ENCODE measurements at regions not wholly inside any gene's neighbourhood (a gene's known extent, or its start where the extent isn't known, plus 50 kb on each side); places are given as distances from the start of the nearest gene placed in this dataset.

GRCh38 chr7:17552373-17552772 lies 253.9 kb downstream of the AHR start:
- DNase-seq: no peak
- Mint-ChIP-seq H3K4me1 (ENCODE audit: low read depth in 2 of 2) (no peaks in the 10 kb centered on the region), H3K9me3 (no peaks in the 10 kb centered on the region), H3K4me3 (no peak overlapping the region), H3K36me3 (ENCODE audit: insufficient read depth) (no peaks in the 10 kb centered on the region), H3K27me3 (peaks cover 11 to 15% of the 10 kb centered on the region in 2 donors), H3K27ac (no peak overlapping the region)
- no peak for ATAC-seq (replicated peaks)

DNA sequence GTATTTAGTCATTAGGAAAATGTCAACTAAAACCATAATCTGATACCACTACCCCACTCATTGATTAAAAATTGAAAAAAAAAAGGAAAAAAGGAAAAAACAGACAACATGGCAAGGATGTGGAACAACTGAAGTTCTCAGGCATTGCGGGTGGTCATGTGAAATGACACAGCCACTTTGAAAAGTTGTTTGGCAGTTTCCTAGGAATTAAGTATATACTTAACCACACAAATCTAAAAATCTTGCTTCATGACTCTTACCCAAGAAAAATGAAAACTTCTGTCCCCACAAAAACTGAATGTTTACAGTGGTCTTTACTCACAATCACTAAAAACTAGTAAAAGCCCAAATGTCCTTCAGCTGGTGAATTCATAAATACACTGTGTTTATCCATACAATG lies 254.5 kb downstream of the AHR start:
- Mint-ChIP-seq H3K4me1 (ENCODE audit: low read depth in 2 of 2) (no peaks in the 10 kb centered on the region), H3K27me3 (peaks cover 5 to 9% of the 10 kb centered on the region in 2 donors), H3K36me3 (ENCODE audit: insufficient read depth) (no peaks in the 10 kb centered on the region), H3K27ac (no peak overlapping the region), H3K4me3 (no peak overlapping the region), H3K9me3 (no peaks in the 10 kb centered on the region)
- DNase-seq (no peak), ATAC-seq (replicated peaks) (no peak)

DNA sequence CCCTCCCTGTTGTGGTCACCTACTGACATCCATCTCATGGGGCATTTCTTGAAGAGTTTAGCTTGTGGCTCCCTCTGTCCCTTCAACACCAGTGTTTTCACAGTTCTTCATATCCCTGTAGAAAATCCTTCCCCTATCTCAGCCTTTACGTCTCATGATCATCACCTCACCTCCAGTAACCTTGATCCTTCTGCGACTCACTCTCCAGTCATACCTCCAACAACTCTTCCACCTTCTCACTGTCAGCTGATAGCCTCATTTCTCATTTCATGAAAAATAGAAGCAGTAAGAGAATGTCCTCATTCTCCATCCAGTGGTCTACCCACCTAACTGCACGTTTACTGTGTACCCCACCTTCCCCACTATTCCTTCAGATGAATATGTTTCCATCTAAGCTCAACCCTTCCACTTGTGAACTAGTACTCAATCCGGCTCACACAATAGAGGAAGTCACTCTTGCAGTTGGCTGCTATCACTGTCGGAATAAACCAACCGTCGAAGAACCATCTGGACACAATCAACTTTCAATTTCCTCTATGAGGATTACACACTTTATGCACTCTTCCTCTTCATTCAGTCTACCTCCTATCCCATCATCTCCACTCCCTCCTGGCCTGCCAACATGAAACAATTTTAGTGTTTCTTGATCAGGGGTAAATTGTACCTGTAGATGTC lies 256.0 kb downstream of the AHR start:
- H3K27ac Mint-ChIP-seq: no peak overlapping the region
- no peak overlapping the region for H3K4me3 Mint-ChIP-seq
- no peak for ATAC-seq (replicated peaks)
- H3K36me3 Mint-ChIP-seq (ENCODE audit: insufficient read depth): no peaks in the 10 kb centered on the region
- no peaks in the 10 kb centered on the region for H3K9me3 Mint-ChIP-seq
- H3K27me3 Mint-ChIP-seq: no peaks in the 10 kb centered on the region
- no peak for DNase-seq
- H3K4me1 Mint-ChIP-seq (ENCODE audit: low read depth in 2 of 2): no peaks in the 10 kb centered on the region

DNA sequence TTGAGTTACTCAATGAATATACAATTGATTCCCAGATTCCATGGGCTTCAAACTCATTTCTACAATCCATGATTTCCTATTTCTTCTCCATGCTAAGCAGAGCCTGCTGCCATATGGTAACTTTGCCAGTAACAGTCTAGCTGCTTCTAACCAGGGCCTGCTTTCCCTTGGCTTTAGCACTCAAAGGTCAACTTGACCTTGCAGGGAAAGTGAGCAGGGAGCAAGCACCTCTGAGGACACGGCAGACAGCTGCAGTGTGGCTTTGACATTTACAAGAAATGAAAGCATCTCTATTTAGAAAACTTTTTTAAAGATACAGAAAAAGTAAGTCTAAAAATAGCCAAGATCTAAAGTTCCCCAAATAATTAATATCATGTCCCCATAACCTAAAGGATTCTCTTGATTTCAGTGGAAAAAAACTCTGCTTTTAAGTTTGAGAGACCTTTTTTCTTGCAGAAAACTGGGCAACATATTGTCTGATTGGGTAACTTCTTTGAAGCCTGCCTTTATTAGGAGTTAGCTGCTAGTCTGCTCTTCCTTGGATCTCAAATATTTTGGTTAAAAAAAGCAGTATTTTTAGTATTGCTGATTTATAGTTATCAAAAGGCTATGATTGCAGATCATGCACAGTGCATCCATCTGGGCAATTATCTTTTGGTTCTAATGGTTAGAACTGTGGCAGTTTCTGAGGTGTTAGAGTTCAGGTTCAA lies 257.9 kb downstream of the AHR start:
- H3K4me3 Mint-ChIP-seq: no peak overlapping the region
- H3K9me3 Mint-ChIP-seq: no peaks in the 10 kb centered on the region
- no peaks in the 10 kb centered on the region for H3K4me1 Mint-ChIP-seq (ENCODE audit: low read depth in 2 of 2)
- no peaks in the 10 kb centered on the region for H3K27me3 Mint-ChIP-seq
- H3K27ac Mint-ChIP-seq: no peak overlapping the region
- DNase-seq (no peak), ATAC-seq (replicated peaks) (no peak)
- no peaks in the 10 kb centered on the region for H3K36me3 Mint-ChIP-seq (ENCODE audit: insufficient read depth)

DNA sequence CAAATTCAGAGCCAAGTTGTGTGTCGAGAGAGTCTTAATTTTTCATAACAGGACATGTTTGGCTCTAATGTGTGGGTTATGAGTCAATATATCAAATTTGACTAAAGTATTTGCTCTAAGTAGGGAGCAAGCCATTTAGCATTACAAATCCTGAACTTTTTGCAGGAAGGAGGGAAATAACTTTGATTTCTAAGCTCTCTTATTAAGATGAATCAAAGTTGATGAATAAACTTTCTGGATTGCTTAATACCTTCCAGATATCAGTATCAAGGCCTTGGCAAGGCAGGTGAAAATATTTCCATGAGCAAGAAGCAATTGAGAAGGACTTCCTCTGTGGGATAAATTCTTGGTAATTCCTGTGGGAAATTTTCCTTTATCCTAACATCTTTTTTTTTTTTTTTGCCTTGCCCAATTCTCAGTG lies 258.8 kb downstream of the AHR start:
- Mint-ChIP-seq H3K4me3 (no peak overlapping the region), H3K9me3 (no peaks in the 10 kb centered on the region), H3K4me1 (ENCODE audit: low read depth in 2 of 2) (no peaks in the 10 kb centered on the region), H3K36me3 (ENCODE audit: insufficient read depth) (no peaks in the 10 kb centered on the region), H3K27ac (no peak overlapping the region), H3K27me3 (no peaks in the 10 kb centered on the region)
- ATAC-seq (replicated peaks) (no peak), DNase-seq (no peak)

DNA sequence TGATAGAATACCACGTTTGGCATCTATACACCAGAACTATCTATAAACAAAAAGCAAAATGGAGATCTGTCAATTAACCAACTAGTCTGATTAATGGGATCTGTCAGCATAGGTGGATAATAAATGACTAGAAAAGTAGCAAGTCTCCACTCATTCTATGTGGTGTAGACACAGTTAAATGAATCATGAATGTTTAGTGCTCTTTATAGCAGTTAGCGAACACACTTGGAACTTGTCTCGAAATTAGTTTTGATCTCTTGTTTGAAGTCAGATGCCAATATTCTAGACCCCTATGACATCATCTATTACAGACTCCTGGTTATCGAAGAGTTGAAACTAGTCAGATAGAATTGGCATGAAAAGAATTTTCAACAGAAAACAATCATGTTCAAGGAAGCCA lies 259.7 kb downstream of the AHR start:
- no peak overlapping the region for H3K27ac Mint-ChIP-seq
- peaks cover 0 to 2% of the 10 kb centered on the region in 2 donors for H3K9me3 Mint-ChIP-seq
- no peak overlapping the region for H3K4me3 Mint-ChIP-seq
- no peaks in the 10 kb centered on the region for H3K36me3 Mint-ChIP-seq (ENCODE audit: insufficient read depth)
- H3K27me3 Mint-ChIP-seq: peaks cover 0 to 7% of the 10 kb centered on the region in 2 donors
- no peak for DNase-seq
- no peaks in the 10 kb centered on the region for H3K4me1 Mint-ChIP-seq (ENCODE audit: low read depth in 2 of 2)
- no peak for ATAC-seq (replicated peaks)

- ATAC-seq (replicated peaks) (no peak), DNase-seq (no peak)
- no peaks in the 10 kb centered on the region for H3K4me1 Mint-ChIP-seq (ENCODE audit: low read depth in 2 of 2)
- no peak overlapping the region for H3K4me3 Mint-ChIP-seq
- H3K27ac Mint-ChIP-seq: no peak overlapping the region
- peaks cover 0 to 10% of the 10 kb centered on the region in 2 donors for H3K27me3 Mint-ChIP-seq
- H3K36me3 Mint-ChIP-seq (ENCODE audit: insufficient read depth): no peaks in the 10 kb centered on the region
- peaks cover 0 to 2% of the 10 kb centered on the region in 2 donors for H3K9me3 Mint-ChIP-seq
Observed at GRCh38 chr7:17558558-17559332, 260.3 kb downstream of the AHR start.

DNA sequence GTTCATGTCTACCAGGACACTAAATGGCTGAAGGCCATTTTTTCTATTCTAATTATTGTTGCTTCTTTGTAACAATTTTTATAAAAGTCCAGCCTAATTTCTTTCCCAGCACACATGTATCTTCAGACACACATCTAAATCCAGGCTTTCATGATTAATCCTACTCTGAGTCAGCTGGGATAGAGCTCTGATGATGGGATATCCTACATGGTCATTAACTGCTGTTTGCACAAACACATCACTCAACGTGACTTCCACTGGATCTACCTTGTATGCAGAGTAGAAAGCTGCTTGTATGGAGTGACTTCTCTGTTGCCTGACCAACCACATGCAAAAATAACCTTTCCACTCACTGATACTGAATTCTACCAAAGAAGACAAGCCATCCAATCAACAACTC lies 260.9 kb downstream of the AHR start:
- no peaks in the 10 kb centered on the region for H3K4me1 Mint-ChIP-seq (ENCODE audit: low read depth in 2 of 2)
- no peak overlapping the region for H3K27ac Mint-ChIP-seq
- H3K27me3 Mint-ChIP-seq: peaks cover 0 to 10% of the 10 kb centered on the region in 2 donors
- no peaks in the 10 kb centered on the region for H3K36me3 Mint-ChIP-seq (ENCODE audit: insufficient read depth)
- no peak overlapping the region for H3K4me3 Mint-ChIP-seq
- ATAC-seq (replicated peaks) (no peak), DNase-seq (no peak)
- peaks cover 0 to 2% of the 10 kb centered on the region in 2 donors for H3K9me3 Mint-ChIP-seq

DNA sequence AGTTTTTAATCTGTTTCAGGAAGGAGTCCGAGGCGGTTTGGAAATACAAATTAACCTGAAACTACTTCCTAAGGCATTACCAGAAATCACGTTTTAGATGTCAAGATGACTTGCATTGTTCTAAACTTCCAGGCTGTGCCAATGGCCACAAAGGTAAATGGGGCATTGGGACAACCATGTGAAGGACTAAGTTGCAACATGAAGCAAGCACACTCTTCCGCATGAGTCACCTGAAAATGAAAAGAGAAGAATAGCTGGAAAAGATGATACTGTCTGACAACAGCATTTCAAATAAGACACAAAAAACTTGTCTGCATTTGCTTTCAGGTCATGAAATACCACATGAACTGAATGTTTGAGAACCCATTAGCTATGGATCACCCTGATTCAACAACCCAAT lies 262.1 kb downstream of the AHR start:
- ATAC-seq (replicated peaks) (no peak), DNase-seq (no peak)
- no peak overlapping the region for H3K27ac Mint-ChIP-seq
- H3K27me3 Mint-ChIP-seq: peaks cover 0 to 10% of the 10 kb centered on the region in 2 donors
- H3K4me1 Mint-ChIP-seq (ENCODE audit: low read depth in 2 of 2): no peaks in the 10 kb centered on the region
- no peak overlapping the region for H3K4me3 Mint-ChIP-seq
- peaks cover 0 to 2% of the 10 kb centered on the region in 2 donors for H3K9me3 Mint-ChIP-seq
- no peaks in the 10 kb centered on the region for H3K36me3 Mint-ChIP-seq (ENCODE audit: insufficient read depth)

- Mint-ChIP-seq H3K36me3 (ENCODE audit: insufficient read depth) (no peaks in the 10 kb centered on the region), H3K4me3 (no peak overlapping the region), H3K27me3 (peaks cover 0 to 10% of the 10 kb centered on the region in 2 donors), H3K9me3 (peaks cover 0 to 2% of the 10 kb centered on the region in 2 donors), H3K27ac (no peak overlapping the region), H3K4me1 (ENCODE audit: low read depth in 2 of 2) (no peaks in the 10 kb centered on the region)
- no peak for DNase-seq
- no peak for ATAC-seq (replicated peaks)
Observed at GRCh38 chr7:17560966-17561365, 262.5 kb downstream of the AHR start.

DNA sequence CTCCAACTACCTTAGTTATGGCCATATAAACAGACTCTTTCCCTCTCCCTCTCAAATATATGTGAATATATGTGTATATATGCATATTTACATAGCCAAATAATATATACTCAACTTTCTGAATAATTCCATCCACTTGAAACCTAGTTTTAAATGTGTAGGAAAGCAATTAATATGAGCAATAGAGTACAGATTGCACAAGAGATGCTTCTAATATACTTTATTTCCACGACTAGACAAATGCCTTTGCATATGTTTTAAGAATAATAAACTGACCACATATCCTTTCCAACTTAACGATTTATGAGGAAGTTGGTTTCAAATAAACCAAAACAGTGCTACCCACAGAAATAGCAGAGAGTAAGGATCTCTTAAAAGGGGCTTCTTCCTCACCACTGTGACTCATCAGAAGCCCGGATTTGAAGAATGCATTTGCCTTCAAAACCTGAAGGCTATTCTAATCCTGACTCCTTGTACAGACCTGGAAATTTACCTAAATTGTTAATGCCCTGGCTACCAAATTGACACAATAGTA lies 266.3 kb downstream of the AHR start:
- Mint-ChIP-seq H3K4me1 (ENCODE audit: low read depth in 2 of 2) (no peaks in the 10 kb centered on the region), H3K9me3 (peaks cover 0 to 2% of the 10 kb centered on the region in 2 donors), H3K4me3 (no peak overlapping the region), H3K27ac (no peak overlapping the region), H3K27me3 (peaks cover 0 to 10% of the 10 kb centered on the region in 2 donors), H3K36me3 (ENCODE audit: insufficient read depth) (no peaks in the 10 kb centered on the region)
- ATAC-seq (replicated peaks): no peak
- no peak for DNase-seq

GRCh38 chr7:17580141-17580540 lies 281.7 kb downstream of the AHR start:
- no peak overlapping the region for H3K27ac Mint-ChIP-seq
- peaks cover 0 to 10% of the 10 kb centered on the region in 2 donors for H3K9me3 Mint-ChIP-seq
- peaks cover 5 to 14% of the 10 kb centered on the region in 2 donors for H3K27me3 Mint-ChIP-seq
- no peak for DNase-seq
- H3K36me3 Mint-ChIP-seq (ENCODE audit: insufficient read depth): no peaks in the 10 kb centered on the region
- H3K4me1 Mint-ChIP-seq (ENCODE audit: low read depth in 2 of 2): no peaks in the 10 kb centered on the region
- ATAC-seq (replicated peaks): no peak
- H3K4me3 Mint-ChIP-seq: no peak overlapping the region

GRCh38 chr7:17580856-17581255 lies 282.4 kb downstream of the AHR start:
- no peaks in the 10 kb centered on the region for H3K36me3 Mint-ChIP-seq (ENCODE audit: insufficient read depth)
- no peaks in the 10 kb centered on the region for H3K4me1 Mint-ChIP-seq (ENCODE audit: low read depth in 2 of 2)
- H3K27ac Mint-ChIP-seq: no peak overlapping the region
- peaks cover 5 to 21% of the 10 kb centered on the region in 2 donors for H3K27me3 Mint-ChIP-seq
- ATAC-seq (replicated peaks) (no peak), DNase-seq (no peak)
- peaks cover 0 to 10% of the 10 kb centered on the region in 2 donors for H3K9me3 Mint-ChIP-seq
- H3K4me3 Mint-ChIP-seq: no peak overlapping the region

All from effector memory CD8-positive, alpha-beta T cell (primary cell).